LNCaP clone FGC (cell line): ENCODE measurements at regions not wholly inside any gene's neighbourhood (a gene's known extent, or its start where the extent isn't known, plus 50 kb on each side); places are given as distances from the start of the nearest gene placed in this dataset.

Experiments
- DNase-seq: peaks from one replicate; pipeline ENCODE4 v3.0.0-alpha.2; 2011; ENCODE audit warnings: low read depth
- H3K4me3 ChIP-seq: 2 replicates; pipeline ENCODE4 v1.5.1; 2011; ENCODE audit warnings: mild to moderate bottlenecking, low read depth, low read length, control low read depth
- CTCF ChIP-seq: IDR thresholded peaks from 2 replicates; pipeline ENCODE4 v1.5.1; 2012; ENCODE audit warnings: mild to moderate bottlenecking; ENCODE audit not compliant: control insufficient read depth, insufficient read depth; ENCODE audit errors: extremely low read depth

GRCh38 chr9:134502809-134503211 is 138.8 kb upstream of the COL5A1 start:
- DNase-seq: no peak

GRCh38 chr9:134503301-134504105 is 138.1 kb upstream of the COL5A1 start:
- no peak for TF ChIP-seq CTCF
- no peak for DNase-seq
- H3K4me3 ChIP-seq: no peak overlapping the region

More at GRCh38 chr9:134502809-134503211, 138.8 kb upstream of the COL5A1 start:
- H3K4me3 ChIP-seq: no peak overlapping the region
- no peak for TF ChIP-seq CTCF

- H3K4me3 ChIP-seq: no peak overlapping the region
- DNase-seq: no peak
- no peak for TF ChIP-seq CTCF
Measured at GRCh38 chr9:134504106-134504385, 137.6 kb upstream of the COL5A1 start.

- no peak overlapping the region for H3K4me3 ChIP-seq
- DNase-seq: no peak
- TF ChIP-seq CTCF: no peak
Measured at GRCh38 chr9:134505032-134505431, 136.6 kb upstream of the COL5A1 start.

GRCh38 chr9:134509281-134509680 is 132.3 kb upstream of the COL5A1 start:
- no peak for TF ChIP-seq CTCF
- no peak overlapping the region for H3K4me3 ChIP-seq
- DNase-seq: no peak

GRCh38 chr9:134509817-134510216 is 131.8 kb upstream of the COL5A1 start:
- TF ChIP-seq CTCF: no peak
- no peak for DNase-seq
- no peak overlapping the region for H3K4me3 ChIP-seq

- no peak overlapping the region for H3K4me3 ChIP-seq
- no peak for TF ChIP-seq CTCF
- DNase-seq: no peak
Measured at GRCh38 chr9:134514503-134514902, 127.1 kb upstream of the COL5A1 start.
